H9 (cell line): ENCODE measurements at regions not wholly inside any gene's neighbourhood (a gene's known extent, or its start where the extent isn't known, plus 50 kb on each side); places are given as distances from the start of the nearest gene placed in this dataset.

Experiments
- DNase-seq: peaks from one replicate; pipeline ENCODE4 v3.0.0-alpha.2; 2017
- H2AFZ ChIP-seq: one replicate; pipeline ENCODE4 v1.6.1; 2013; ENCODE audit warnings: mild to moderate bottlenecking, low read length, control low read depth, moderate library complexity
- H2AK5ac ChIP-seq: 2 replicates; pipeline ENCODE4 v1.6.1; 2013; ENCODE audit warnings: low read length, control low read depth, mixed read lengths; ENCODE audit not compliant: insufficient read length
- H2BK120ac ChIP-seq: one replicate; pipeline ENCODE4 v1.6.1; 2013; ENCODE audit warnings: low read depth, mild to moderate bottlenecking, low read length, control low read depth, inconsistent platforms; ENCODE audit not compliant: poor library complexity, severe bottlenecking
- H2BK12ac ChIP-seq: 2 replicates; pipeline ENCODE4 v1.6.1; 2013; ENCODE audit warnings: low read length, control low read depth, mixed read lengths, low read depth; ENCODE audit not compliant: insufficient read length
- H2BK15ac ChIP-seq: 2 replicates; pipeline ENCODE4 v1.6.1; 2013; ENCODE audit warnings: low read depth, low read length, control low read depth
- H2BK20ac ChIP-seq: one replicate; pipeline ENCODE4 v1.6.1; 2013; ENCODE audit warnings: low read depth, mild to moderate bottlenecking, low read length, control low read depth, inconsistent platforms; ENCODE audit not compliant: poor library complexity, severe bottlenecking
- H2BK5ac ChIP-seq: 2 replicates; pipeline ENCODE4 v1.6.1; 2013; ENCODE audit warnings: low read length, control low read depth, mixed read lengths; ENCODE audit not compliant: insufficient read length
- H3K14ac ChIP-seq: 2 replicates; pipeline ENCODE4 v1.6.1; 2013; ENCODE audit warnings: low read length, control low read depth; ENCODE audit not compliant: insufficient read depth
- H3K18ac ChIP-seq: 2 replicates; pipeline ENCODE4 v1.6.1; 2013; ENCODE audit warnings: low read depth, mild to moderate bottlenecking, mixed read lengths, low read length, control low read depth; ENCODE audit not compliant: insufficient read length
- H3K23ac ChIP-seq: 2 replicates; pipeline ENCODE4 v1.6.1; 2013; ENCODE audit warnings: low read length, control low read depth, mixed read lengths, low read depth; ENCODE audit not compliant: insufficient read length
- H3K23me2 ChIP-seq: 2 replicates; pipeline ENCODE4 v1.6.1; 2013; ENCODE audit warnings: low read depth, mild to moderate bottlenecking, mixed read lengths, low read length, control low read depth; ENCODE audit not compliant: insufficient read length, poor library complexity, severe bottlenecking
- H3K27ac ChIP-seq: 2 replicates; pipeline ENCODE4 v1.5.1; 2013; ENCODE audit warnings: low read length, control low read depth, mixed read lengths, low read depth; ENCODE audit not compliant: insufficient read length
- H3K27me3 ChIP-seq: 2 replicates; pipeline ENCODE4 v1.6.1; 2013; ENCODE audit warnings: low read length, control low read depth, inconsistent platforms; ENCODE audit not compliant: insufficient read depth
- H3K4ac ChIP-seq: 2 replicates; pipeline ENCODE4 v1.6.1; 2013; ENCODE audit warnings: low read depth, mild to moderate bottlenecking, control low read depth, inconsistent platforms, low read length, moderate library complexity
- H3K4me1 ChIP-seq: 2 replicates; pipeline ENCODE4 v1.6.1; 2013; ENCODE audit warnings: low read length, control low read depth, inconsistent platforms; ENCODE audit not compliant: insufficient read depth
- H3K4me2 ChIP-seq: 2 replicates; pipeline ENCODE4 v1.6.1; 2013; ENCODE audit warnings: low read length, control low read depth, mixed read lengths; ENCODE audit not compliant: insufficient read length, insufficient read depth
- H3K56ac ChIP-seq: 2 replicates; pipeline ENCODE4 v1.6.1; 2013; ENCODE audit warnings: low read depth, mild to moderate bottlenecking, mixed read lengths, low read length, control low read depth; ENCODE audit not compliant: insufficient read length
- H3K79me1 ChIP-seq: 2 replicates; pipeline ENCODE4 v1.6.1; 2013; ENCODE audit warnings: low read depth, mild to moderate bottlenecking, moderate library complexity, low read length, control low read depth, inconsistent platforms; ENCODE audit not compliant: insufficient read depth, poor library complexity, severe bottlenecking
- H3K79me2 ChIP-seq: 2 replicates; pipeline ENCODE4 v1.6.1; 2013; ENCODE audit warnings: low read length, control low read depth, inconsistent platforms; ENCODE audit not compliant: insufficient read depth
- H3K9ac ChIP-seq: 2 replicates; pipeline ENCODE4 v1.6.1; 2013; ENCODE audit warnings: low read length, control low read depth, mixed read lengths; ENCODE audit not compliant: insufficient read length; ENCODE audit errors: extremely low read depth
- H3K9me3 ChIP-seq: one replicate; pipeline ENCODE4 v1.6.1; 2013; ENCODE audit warnings: low read depth, low read length, inconsistent platforms; ENCODE audit not compliant: control insufficient read depth
- H3T11ph ChIP-seq: one replicate; pipeline ENCODE4 v1.6.1; 2013; ENCODE audit warnings: mild to moderate bottlenecking, low read length, control low read depth, inconsistent platforms
- H4K20me1 ChIP-seq: one replicate; pipeline ENCODE4 v1.6.1; 2013; ENCODE audit not compliant: control insufficient read depth, insufficient read length, insufficient read depth
- H4K5ac ChIP-seq: 2 replicates; pipeline ENCODE4 v1.6.1; 2013; ENCODE audit warnings: low read depth, mild to moderate bottlenecking, mixed read lengths, low read length, control low read depth; ENCODE audit not compliant: insufficient read length
- H4K8ac ChIP-seq: replicated peaks from 2 replicates; pipeline ENCODE4 v1.6.1; 2013; ENCODE audit warnings: low read length, control low read depth, mixed read lengths, low read depth; ENCODE audit not compliant: insufficient read length
- H4K91ac ChIP-seq: 2 replicates; pipeline ENCODE4 v1.6.1; 2013; ENCODE audit warnings: low read depth, mild to moderate bottlenecking, moderate library complexity, mixed read lengths, low read length, control low read depth; ENCODE audit not compliant: insufficient read length
- H3K27ac Mint-ChIP-seq, 3 experiments: 2 replicates in 2 of 3; 3 replicates in 1 of 3; pipeline ENCODE4 v1.8.0; 2020 to 2021; ENCODE audit warnings: mixed read lengths in 3 of 3, mild to moderate bottlenecking in 1 of 3, moderate library complexity in 1 of 3
- H3K27me3 Mint-ChIP-seq: 2 replicates; pipeline ENCODE4 v1.8.0; 2021; ENCODE audit warnings: low read depth, mild to moderate bottlenecking, moderate library complexity, mixed read lengths
- H3K36me3 Mint-ChIP-seq, 3 experiments: 2 replicates in 2 of 3; 3 replicates in 1 of 3; pipeline ENCODE4 v1.8.0; 2020 to 2021; ENCODE audit warnings: low read depth in 3 of 3, mixed read lengths in 3 of 3; ENCODE audit not compliant: insufficient read depth in 1 of 3
- H3K4me1 Mint-ChIP-seq, 2 experiments: 2 replicates each; pipeline ENCODE4 v1.8.0; 2020; ENCODE audit warnings: mixed read lengths in 2 of 2
- H3K4me3 Mint-ChIP-seq, 2 experiments: 2 replicates in 1 of 2; 3 replicates in 1 of 2; pipeline ENCODE4 v1.8.0; 2020 to 2021; ENCODE audit warnings: mild to moderate bottlenecking in 2 of 2, mixed read lengths in 2 of 2, moderate library complexity in 1 of 2
- H3K9me3 Mint-ChIP-seq, 2 experiments: 2 replicates in 1 of 2; 3 replicates in 1 of 2; pipeline ENCODE4 v1.8.0; 2020; ENCODE audit warnings: mild to moderate bottlenecking in 2 of 2, mixed read lengths in 2 of 2, moderate library complexity in 1 of 2
- CTCF ChIP-seq: fragments of 200-600 bp; sonication (generic); conservative IDR thresholded peaks from 3 replicates; pipeline ENCODE4 v1.8.0; 2021; ENCODE audit warnings: antibody characterized with exemption, mild to moderate bottlenecking
- WGBS: extraction: QIAGEN DNeasy Blood & Tissue Kit; methylation state at CpG from one replicate; pipeline ENCODE4 v1.1.7; 2013; ENCODE audit warnings: missing lambda C conversion rate, low lambda C conversion rate, mixed read lengths; ENCODE audit not compliant: insufficient read length; ENCODE audit errors: extremely low coverage; 5-methylcytosine and 5-hydroxymethylcytosine counted together

- H3K14ac ChIP-seq, result no peak overlapping the region
- no peak overlapping the region for H3K23ac ChIP-seq
- no peak overlapping the region for H2BK15ac ChIP-seq
- no peaks in the 10 kb centered on the region for H3K9me3 ChIP-seq
- H3K79me2 ChIP-seq, result no peaks in the 10 kb centered on the region
- no peak overlapping the region for H3K4me2 ChIP-seq
- H3K27ac ChIP-seq, result no peak overlapping the region
- Mint-ChIP-seq H3K4me1 (peaks cover 21% of the 10 kb centered on the region in 2 experiments), H3K27me3 (peaks cover 17% of the 10 kb centered on the region), H3K4me3 (no peak overlapping the region), H3K27ac (no peak overlapping the region), H3K9me3 (peaks cover 4 to 8% of the 10 kb centered on the region in 2 experiments; a peak in 3 of 5 replicates), H3K36me3 (no peaks in the 10 kb centered on the region; a peak in 1 of 7 replicates)
- H4K8ac ChIP-seq, result no peak overlapping the region
- WGBS, result no CpG with 5 or more reads among the region's 5 CpGs
- no peak overlapping the region for H3K18ac ChIP-seq
- no peak overlapping the region for H2AK5ac ChIP-seq
- no peak for TF ChIP-seq CTCF
- no peaks in the 10 kb centered on the region for H4K20me1 ChIP-seq
- no peak overlapping the region for H2AFZ ChIP-seq
- no peak overlapping the region for H2BK120ac ChIP-seq
- no peak overlapping the region for H3K56ac ChIP-seq
- no peaks in the 10 kb centered on the region for H3K4me1 ChIP-seq
- no peak overlapping the region for H2BK20ac ChIP-seq
- no peak overlapping the region for H3T11ph ChIP-seq
- no peak overlapping the region for H2BK12ac ChIP-seq
- H2BK5ac ChIP-seq, result no peak overlapping the region
- H3K23me2 ChIP-seq, result no peaks in the 10 kb centered on the region
- H4K91ac ChIP-seq, result no peak overlapping the region
- H3K4ac ChIP-seq, result no peak overlapping the region
- no peak overlapping the region for H4K5ac ChIP-seq
- H3K79me1 ChIP-seq, result no peaks in the 10 kb centered on the region
- no peak overlapping the region for H3K9ac ChIP-seq
- no peak for DNase-seq
- H3K27me3 ChIP-seq, result no peaks in the 10 kb centered on the region
Measured at GRCh38 chr19:29292153-29292552, 79.2 kb upstream of the UQCRFS1 start.
